ENCODE measurements at regions not wholly inside any gene's neighbourhood (a gene's known extent, or its start where the extent isn't known, plus 50 kb on each side); places are given as distances from the start of the nearest gene placed in this dataset.

- H3K36me3 ChIP-seq (ENCODE audit: control insufficient read depth, low read depth, low read length), result no peaks in the 10 kb centered on the region
- H3K9me3 ChIP-seq (ENCODE audit: control insufficient read depth, low read depth, low read length), result no peaks in the 10 kb centered on the region
- no peak overlapping the region for H3K27ac ChIP-seq (ENCODE audit: low read length)
- H3K4me3 ChIP-seq (ENCODE audit: low read length), result no peak overlapping the region
- peaks cover 19% of the 10 kb centered on the region for H3K27me3 ChIP-seq (ENCODE audit: control insufficient read depth, insufficient read depth, low read length)
- H3K9ac ChIP-seq (ENCODE audit: low read length), result no peak overlapping the region
- H3K4me1 ChIP-seq (ENCODE audit: control insufficient read depth, low read depth, low read length), result peaks cover 13% of the 10 kb centered on the region
Observed at GRCh38 chr21:33121715-33122475, 52.0 kb downstream of the OLIG1 start.

DNA sequence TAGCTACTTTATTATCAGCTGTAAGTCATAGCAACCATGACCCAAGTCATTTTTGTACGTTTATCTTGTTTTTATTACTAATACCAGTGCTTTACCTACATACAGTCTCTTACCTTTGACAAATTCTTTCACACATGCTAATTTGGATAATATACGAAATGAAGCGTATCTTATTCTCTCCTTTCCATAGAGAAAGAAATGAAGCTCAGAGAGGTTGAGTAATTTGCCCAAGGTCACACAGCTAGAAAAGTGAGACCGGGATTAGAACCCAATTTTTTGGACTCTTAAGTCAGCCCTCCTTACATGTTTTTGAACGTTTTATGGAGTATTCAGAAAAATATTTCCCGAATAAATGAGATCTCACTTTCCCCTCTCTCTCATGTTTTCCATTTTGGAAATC is 52.6 kb downstream of the OLIG1 start:
- Histone ChIP-seq H3K4me1 (ENCODE audit: control insufficient read depth, low read depth, low read length) (peaks cover 19% of the 10 kb centered on the region), H3K27ac (ENCODE audit: low read length) (no peak overlapping the region), H3K9ac (ENCODE audit: low read length) (no peak overlapping the region), H3K36me3 (ENCODE audit: control insufficient read depth, low read depth, low read length) (no peaks in the 10 kb centered on the region), H3K4me3 (ENCODE audit: low read length) (no peak overlapping the region), H3K9me3 (ENCODE audit: control insufficient read depth, low read depth, low read length) (no peaks in the 10 kb centered on the region), H3K27me3 (ENCODE audit: control insufficient read depth, insufficient read depth, low read length) (peaks cover 25% of the 10 kb centered on the region)

GRCh38 chr21:33123374-33124123 is 53.6 kb downstream of the OLIG1 start:
- no peak overlapping the region for H3K4me3 ChIP-seq (ENCODE audit: low read length)
- peaks cover 36% of the 10 kb centered on the region for H3K27me3 ChIP-seq (ENCODE audit: control insufficient read depth, insufficient read depth, low read length)
- no peaks in the 10 kb centered on the region for H3K36me3 ChIP-seq (ENCODE audit: control insufficient read depth, low read depth, low read length)
- peaks cover 29% of the 10 kb centered on the region for H3K4me1 ChIP-seq (ENCODE audit: control insufficient read depth, low read depth, low read length)
- H3K9ac ChIP-seq (ENCODE audit: low read length), result no peak overlapping the region
- H3K9me3 ChIP-seq (ENCODE audit: control insufficient read depth, low read depth, low read length), result no peaks in the 10 kb centered on the region
- no peak overlapping the region for H3K27ac ChIP-seq (ENCODE audit: low read length)

DNA sequence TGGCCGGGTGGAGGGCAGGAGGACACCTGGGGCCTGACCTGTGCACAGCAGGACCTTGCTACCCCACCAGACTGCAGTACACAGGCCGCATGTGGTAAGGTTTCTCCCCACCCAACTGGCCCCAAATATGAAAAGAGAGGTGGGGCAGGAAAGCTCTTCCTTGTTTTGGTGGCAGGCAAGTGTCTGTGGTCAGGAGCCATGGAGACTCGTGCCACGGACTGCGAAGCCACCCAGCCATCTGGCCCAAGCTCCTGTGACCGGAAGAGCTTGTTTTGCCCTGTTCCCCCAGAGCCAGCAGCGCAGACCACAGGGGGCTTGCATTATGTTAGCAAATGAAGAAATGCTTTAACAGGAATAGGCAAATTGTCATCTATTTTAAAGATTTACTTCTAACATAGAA is 54.9 kb downstream of the OLIG1 start:
- no peaks in the 10 kb centered on the region for H3K36me3 ChIP-seq (ENCODE audit: control insufficient read depth, low read depth, low read length)
- peaks cover 29% of the 10 kb centered on the region for H3K4me1 ChIP-seq (ENCODE audit: control insufficient read depth, low read depth, low read length)
- H3K9ac ChIP-seq (ENCODE audit: low read length), result no peak overlapping the region
- H3K4me3 ChIP-seq (ENCODE audit: low read length), result no peak overlapping the region
- H3K9me3 ChIP-seq (ENCODE audit: control insufficient read depth, low read depth, low read length), result no peaks in the 10 kb centered on the region
- peaks cover 40% of the 10 kb centered on the region for H3K27me3 ChIP-seq (ENCODE audit: control insufficient read depth, insufficient read depth, low read length)
- no peak overlapping the region for H3K27ac ChIP-seq (ENCODE audit: low read length)

DNA sequence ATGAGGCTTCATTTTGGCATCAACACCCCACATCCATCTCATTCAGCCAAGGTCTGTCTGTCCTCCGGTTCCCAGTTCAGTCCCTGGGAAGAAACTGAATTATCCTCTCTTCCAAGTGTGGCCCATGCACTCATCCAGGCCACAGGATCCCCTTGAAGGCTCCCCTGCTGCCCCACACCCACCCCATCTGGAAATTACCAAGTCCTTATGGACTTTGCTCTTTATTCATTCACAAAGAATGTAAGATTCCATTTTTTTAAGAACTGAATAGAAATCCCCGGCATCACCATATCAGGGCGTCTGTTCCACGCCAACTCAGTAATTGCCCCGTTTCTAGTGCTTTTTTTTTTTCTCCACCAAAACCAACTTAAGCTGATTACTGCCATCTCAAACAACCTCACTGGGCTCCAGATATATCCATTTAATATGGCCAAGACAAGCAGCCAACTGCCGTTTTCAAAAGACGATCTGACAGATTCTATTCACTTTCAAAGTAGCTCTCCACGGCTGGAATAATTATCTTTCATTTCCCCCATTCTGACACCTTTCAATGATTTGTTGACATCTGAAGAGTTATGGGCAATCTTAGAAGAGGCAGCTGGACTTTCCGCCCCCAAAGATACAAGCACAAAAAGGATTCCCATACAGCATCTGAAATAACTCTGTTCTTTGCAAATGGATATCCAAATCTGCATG is 55.9 kb downstream of the OLIG1 start:
- H3K27me3 ChIP-seq (ENCODE audit: control insufficient read depth, insufficient read depth, low read length), result peaks cover 40% of the 10 kb centered on the region

GRCh38 chr21:33126569-33126968 is 56.6 kb downstream of the OLIG1 start:
- no peak overlapping the region for H3K4me3 ChIP-seq (ENCODE audit: low read length)
- no peak overlapping the region for H3K9ac ChIP-seq (ENCODE audit: low read length)
- H3K27me3 ChIP-seq (ENCODE audit: control insufficient read depth, insufficient read depth, low read length), result peaks cover 40% of the 10 kb centered on the region
- peaks cover 29% of the 10 kb centered on the region for H3K4me1 ChIP-seq (ENCODE audit: control insufficient read depth, low read depth, low read length)
- H3K27ac ChIP-seq (ENCODE audit: low read length), result no peak overlapping the region
- no peaks in the 10 kb centered on the region for H3K36me3 ChIP-seq (ENCODE audit: control insufficient read depth, low read depth, low read length)
- no peaks in the 10 kb centered on the region for H3K9me3 ChIP-seq (ENCODE audit: control insufficient read depth, low read depth, low read length)

More for the DNA sequence above, 55.9 kb downstream of the OLIG1 start:
- no peak overlapping the region for H3K9ac ChIP-seq (ENCODE audit: low read length)
- peaks cover 29% of the 10 kb centered on the region for H3K4me1 ChIP-seq (ENCODE audit: control insufficient read depth, low read depth, low read length)
- H3K4me3 ChIP-seq (ENCODE audit: low read length), result no peak overlapping the region
- H3K36me3 ChIP-seq (ENCODE audit: control insufficient read depth, low read depth, low read length), result no peaks in the 10 kb centered on the region
- no peak overlapping the region for H3K27ac ChIP-seq (ENCODE audit: low read length)
- H3K9me3 ChIP-seq (ENCODE audit: control insufficient read depth, low read depth, low read length), result no peaks in the 10 kb centered on the region

- peaks cover 25% of the 10 kb centered on the region for H3K4me1 ChIP-seq (ENCODE audit: control insufficient read depth, low read depth, low read length)
- H3K9me3 ChIP-seq (ENCODE audit: control insufficient read depth, low read depth, low read length), result no peaks in the 10 kb centered on the region
- peaks cover 40% of the 10 kb centered on the region for H3K27me3 ChIP-seq (ENCODE audit: control insufficient read depth, insufficient read depth, low read length)
- peak overlapping the region; percentile 49 for H3K4me3 ChIP-seq (ENCODE audit: low read length)
- H3K27ac ChIP-seq (ENCODE audit: low read length), result no peak overlapping the region
- H3K9ac ChIP-seq (ENCODE audit: low read length), result no peak overlapping the region
- no peaks in the 10 kb centered on the region for H3K36me3 ChIP-seq (ENCODE audit: control insufficient read depth, low read depth, low read length)
Observed at GRCh38 chr21:33127154-33127867, 57.4 kb downstream of the OLIG1 start.

DNA sequence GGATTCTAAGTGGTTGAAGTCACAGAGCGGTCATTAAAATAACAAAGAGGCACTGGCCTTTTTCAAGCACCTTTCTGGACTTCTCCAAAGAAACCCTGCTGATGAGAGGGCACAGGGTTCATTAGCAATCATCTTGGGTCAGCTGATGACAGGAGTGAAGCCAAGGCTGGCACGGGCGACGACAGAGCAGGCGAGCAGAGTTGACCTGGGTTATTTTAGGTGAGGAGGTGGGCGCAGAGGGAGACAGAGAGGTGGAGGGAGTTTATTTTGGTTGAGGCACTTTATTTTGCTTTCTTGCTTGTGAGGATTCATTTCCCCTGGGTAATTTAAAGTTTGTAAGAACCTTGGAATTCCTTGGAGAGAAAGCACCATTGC is 57.9 kb downstream of the OLIG1 start:
- Histone ChIP-seq H3K27ac (ENCODE audit: low read length) (no peak overlapping the region), H3K27me3 (ENCODE audit: control insufficient read depth, insufficient read depth, low read length) (peaks cover 40% of the 10 kb centered on the region), H3K4me1 (ENCODE audit: control insufficient read depth, low read depth, low read length) (peaks cover 25% of the 10 kb centered on the region), H3K9me3 (ENCODE audit: control insufficient read depth, low read depth, low read length) (no peaks in the 10 kb centered on the region), H3K4me3 (ENCODE audit: low read length) (peak overlapping the region; percentile 49), H3K9ac (ENCODE audit: low read length) (no peak overlapping the region), H3K36me3 (ENCODE audit: control insufficient read depth, low read depth, low read length) (no peaks in the 10 kb centered on the region)

GRCh38 chr21:33128538-33128937 is 58.6 kb downstream of the OLIG1 start:
- Histone ChIP-seq H3K4me3 (ENCODE audit: low read length) (no peak overlapping the region), H3K27ac (ENCODE audit: low read length) (no peak overlapping the region), H3K27me3 (ENCODE audit: control insufficient read depth, insufficient read depth, low read length) (peaks cover 40% of the 10 kb centered on the region), H3K9me3 (ENCODE audit: control insufficient read depth, low read depth, low read length) (no peaks in the 10 kb centered on the region), H3K9ac (ENCODE audit: low read length) (no peak overlapping the region), H3K4me1 (ENCODE audit: control insufficient read depth, low read depth, low read length) (peaks cover 25% of the 10 kb centered on the region), H3K36me3 (ENCODE audit: control insufficient read depth, low read depth, low read length) (no peaks in the 10 kb centered on the region)

DNA sequence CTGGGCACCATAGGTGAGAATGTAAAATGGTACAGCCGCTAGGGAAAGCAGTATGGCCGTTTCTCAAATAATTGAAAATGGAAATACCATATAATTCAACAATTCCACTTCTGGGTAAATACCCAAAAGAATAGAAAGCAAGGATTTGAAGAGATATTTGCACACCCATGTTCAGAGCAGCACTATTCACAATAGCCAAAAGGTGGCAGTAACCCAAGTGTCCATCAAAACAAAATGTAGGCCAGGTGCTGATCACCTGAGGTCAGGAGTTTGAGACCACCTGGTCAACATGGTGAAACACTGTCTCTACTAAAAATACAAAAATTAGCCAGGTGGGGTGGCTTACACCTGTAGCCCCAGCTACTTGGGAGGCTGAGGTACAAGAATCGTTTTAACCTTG is 62.1 kb downstream of the OLIG1 start:
- no peak overlapping the region for H3K9ac ChIP-seq (ENCODE audit: low read length)
- H3K4me1 ChIP-seq (ENCODE audit: control insufficient read depth, low read depth, low read length), result peaks cover 15% of the 10 kb centered on the region
- peaks cover 19% of the 10 kb centered on the region for H3K27me3 ChIP-seq (ENCODE audit: control insufficient read depth, insufficient read depth, low read length)
- H3K36me3 ChIP-seq (ENCODE audit: control insufficient read depth, low read depth, low read length), result no peaks in the 10 kb centered on the region
- H3K9me3 ChIP-seq (ENCODE audit: control insufficient read depth, low read depth, low read length), result no peaks in the 10 kb centered on the region
- H3K4me3 ChIP-seq (ENCODE audit: low read length), result no peak overlapping the region
- no peak overlapping the region for H3K27ac ChIP-seq (ENCODE audit: low read length)

DNA sequence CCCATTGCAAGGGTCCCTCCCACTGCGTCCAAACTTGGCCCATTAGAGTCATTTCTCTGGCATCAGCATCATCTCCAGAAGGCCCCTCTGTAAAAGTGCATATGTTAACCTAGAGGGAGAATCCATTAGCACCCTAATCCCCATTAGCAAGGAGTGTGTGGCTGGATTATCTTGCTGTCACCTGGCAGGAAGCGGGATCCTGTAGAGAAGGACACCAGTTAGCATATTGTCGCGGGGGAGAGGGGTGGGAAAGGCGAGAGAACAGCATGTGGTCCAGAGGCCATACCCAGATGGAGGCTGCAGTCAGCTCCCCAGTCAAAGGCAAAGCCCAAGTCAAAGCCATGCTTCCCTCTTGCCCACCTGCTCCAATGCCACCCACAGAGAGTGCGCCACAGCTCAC is 64.0 kb downstream of the OLIG1 start:
- Histone ChIP-seq H3K4me3 (ENCODE audit: low read length) (no peak overlapping the region), H3K27me3 (ENCODE audit: control insufficient read depth, insufficient read depth, low read length) (peaks cover under 1% of the 10 kb centered on the region), H3K9ac (ENCODE audit: low read length) (no peak overlapping the region), H3K27ac (ENCODE audit: low read length) (no peak overlapping the region), H3K4me1 (ENCODE audit: control insufficient read depth, low read depth, low read length) (no peaks in the 10 kb centered on the region), H3K9me3 (ENCODE audit: control insufficient read depth, low read depth, low read length) (no peaks in the 10 kb centered on the region), H3K36me3 (ENCODE audit: control insufficient read depth, low read depth, low read length) (no peaks in the 10 kb centered on the region)
